ENCODE measurements at regions not wholly inside any gene's neighbourhood (a gene's known extent, or its start where the extent isn't known, plus 50 kb on each side); places are given as distances from the start of the nearest gene placed in this dataset.

DNA sequence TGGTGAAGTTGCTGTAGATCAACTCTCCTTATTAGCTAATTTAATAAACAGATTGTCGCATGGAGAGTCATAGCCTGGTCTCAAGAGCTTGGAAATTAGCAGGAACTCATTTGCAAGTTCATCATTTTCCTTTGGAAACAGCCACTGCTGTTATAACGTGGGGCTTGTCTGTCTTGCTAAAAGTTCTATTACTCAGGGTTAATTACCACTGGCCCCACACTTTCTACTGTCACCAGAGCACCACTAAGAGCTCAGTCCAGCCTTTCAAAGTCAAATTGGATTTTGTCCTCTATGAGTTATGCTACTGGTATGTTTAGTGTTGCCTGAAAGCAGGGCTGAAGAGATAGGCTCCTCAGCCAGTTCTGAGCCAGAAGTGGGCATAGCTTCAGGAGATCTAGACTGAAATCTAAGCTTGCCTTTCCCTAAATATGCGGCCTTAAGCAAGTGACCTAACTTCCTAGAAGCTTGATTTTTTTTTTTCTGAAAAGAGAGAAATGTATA lies 292.2 kb downstream of the INSC start:
- TF ChIP-seq, protein P1, sequence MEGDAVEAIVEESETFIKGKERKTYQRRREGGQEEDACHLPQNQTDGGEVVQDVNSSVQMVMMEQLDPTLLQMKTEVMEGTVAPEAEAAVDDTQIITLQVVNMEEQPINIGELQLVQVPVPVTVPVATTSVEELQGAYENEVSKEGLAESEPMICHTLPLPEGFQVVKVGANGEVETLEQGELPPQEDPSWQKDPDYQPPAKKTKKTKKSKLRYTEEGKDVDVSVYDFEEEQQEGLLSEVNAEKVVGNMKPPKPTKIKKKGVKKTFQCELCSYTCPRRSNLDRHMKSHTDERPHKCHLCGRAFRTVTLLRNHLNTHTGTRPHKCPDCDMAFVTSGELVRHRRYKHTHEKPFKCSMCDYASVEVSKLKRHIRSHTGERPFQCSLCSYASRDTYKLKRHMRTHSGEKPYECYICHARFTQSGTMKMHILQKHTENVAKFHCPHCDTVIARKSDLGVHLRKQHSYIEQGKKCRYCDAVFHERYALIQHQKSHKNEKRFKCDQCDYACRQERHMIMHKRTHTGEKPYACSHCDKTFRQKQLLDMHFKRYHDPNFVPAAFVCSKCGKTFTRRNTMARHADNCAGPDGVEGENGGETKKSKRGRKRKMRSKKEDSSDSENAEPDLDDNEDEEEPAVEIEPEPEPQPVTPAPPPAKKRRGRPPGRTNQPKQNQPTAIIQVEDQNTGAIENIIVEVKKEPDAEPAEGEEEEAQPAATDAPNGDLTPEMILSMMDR (IDR thresholded peaks at IDR 0.05; ENCODE audit: poor library complexity): no peak
- TF ChIP-seq EZH2phosphoT487 (IDR thresholded peaks at IDR 0.05; ENCODE audit: low read depth, severe bottlenecking, unreplicated experiment): no peak
